SK-N-SH treated with all-trans-retinoic acid at 6 μM for 48 hours (cell line): ENCODE measurements at regions not wholly inside any gene's neighbourhood (a gene's known extent, or its start where the extent isn't known, plus 50 kb on each side); places are given as distances from the start of the nearest gene placed in this dataset.

Source experiments
- ATAC-seq: fragments of 200-7000 bp; cut with Tn5 transposase; 3 replicates; pipeline ENCODE4 v1.9.1; 2020; ENCODE audit warnings: mild to moderate bottlenecking, moderate library complexity
- ARNTL ChIP-seq: fragments of 450-650 bp; formaldehyde crosslinking; IDR thresholded peaks from 2 replicates; pipeline ENCODE4 v1.5.0; 2020; ENCODE audit warnings: low read depth, mild to moderate bottlenecking, moderate library complexity, borderline replicate concordance
- BACH2 ChIP-seq: fragments of 250-450 bp; sonication (Bioruptor Pico); IDR thresholded peaks from 2 replicates; pipeline ENCODE4 v1.9.0; 2021; ENCODE audit warnings: mild to moderate bottlenecking, borderline replicate concordance
- CREB5 ChIP-seq: fragments of 250-450 bp; sonication (Bioruptor Pico); IDR thresholded peaks from 2 replicates; pipeline ENCODE4 v1.5.1; 2020; ENCODE audit warnings: low read depth, mild to moderate bottlenecking, moderate library complexity
- CSDC2 ChIP-seq: fragments of 250-450 bp; sonication (Bioruptor Pico); IDR thresholded peaks from 2 replicates; pipeline ENCODE4 v1.5.0; 2020; ENCODE audit warnings: mild to moderate bottlenecking, moderate library complexity
- ESRRG ChIP-seq: fragments of 250-450 bp; sonication (Bioruptor Pico); IDR thresholded peaks from 2 replicates; pipeline ENCODE4 v1.6.1; 2021; ENCODE audit warnings: mild to moderate bottlenecking
- GLIS3 ChIP-seq: fragments of 250-450 bp; sonication (Bioruptor Pico); IDR thresholded peaks from 2 replicates; pipeline ENCODE4 v1.5.0; 2020; ENCODE audit warnings: mild to moderate bottlenecking, moderate library complexity
- ISL1 ChIP-seq: fragments of 250-450 bp; sonication (Bioruptor Pico); IDR thresholded peaks from 2 replicates; pipeline ENCODE4 v2.1.2; 2022; ENCODE audit warnings: mild to moderate bottlenecking, moderate library complexity
- OSR1 ChIP-seq: fragments of 250-450 bp; sonication (Bioruptor Pico); IDR thresholded peaks from 2 replicates; pipeline ENCODE4 v1.8.0; 2022; ENCODE audit warnings: moderate library complexity, mild to moderate bottlenecking, inconsistent platforms
- PATZ1 ChIP-seq: fragments of 250-450 bp; sonication (Bioruptor Pico); IDR thresholded peaks from 2 replicates; pipeline ENCODE4 v1.8.0; 2020; ENCODE audit warnings: mild to moderate bottlenecking, moderate library complexity, borderline replicate concordance
- PPARA ChIP-seq: fragments of 250-450 bp; sonication (Bioruptor Pico); IDR thresholded peaks from 2 replicates; pipeline ENCODE4 v1.5.0; 2020; ENCODE audit warnings: mild to moderate bottlenecking, borderline replicate concordance
- SNAI2 ChIP-seq: fragments of 250-450 bp; sonication (Bioruptor Pico); IDR thresholded peaks from 2 replicates; pipeline ENCODE4 v1.5.0; 2020; ENCODE audit warnings: mild to moderate bottlenecking, moderate library complexity
- TCF4 ChIP-seq: fragments of 250-450 bp; sonication (Bioruptor Pico); IDR thresholded peaks from 2 replicates; pipeline ENCODE4 v1.8.0; 2021; ENCODE audit warnings: mild to moderate bottlenecking, moderate library complexity, borderline replicate concordance
- TOX ChIP-seq: fragments of 250-450 bp; sonication (Bioruptor Pico); IDR thresholded peaks from 2 replicates; pipeline ENCODE4 v1.8.0; 2021; ENCODE audit warnings: mild to moderate bottlenecking, moderate library complexity, borderline replicate concordance
- TSHZ2 ChIP-seq: fragments of 250-450 bp; sonication (Bioruptor Pico); IDR thresholded peaks from 2 replicates; pipeline ENCODE4 v1.5.0; 2020; ENCODE audit warnings: mild to moderate bottlenecking, moderate library complexity
- ZFP3 ChIP-seq: fragments of 250-450 bp; sonication (Bioruptor Pico); IDR thresholded peaks from 2 replicates; pipeline ENCODE4 v1.5.0; 2020; ENCODE audit warnings: mild to moderate bottlenecking, moderate library complexity
- ZFP30 ChIP-seq: fragments of 450-650 bp; formaldehyde crosslinking; IDR thresholded peaks from 2 replicates; pipeline ENCODE4 v1.5.0; 2022; ENCODE audit warnings: mild to moderate bottlenecking, moderate library complexity
- ZNF565 ChIP-seq: fragments of 450-650 bp; formaldehyde crosslinking; conservative IDR thresholded peaks from 2 replicates; pipeline ENCODE4 v1.5.0; 2020; ENCODE audit warnings: low read depth, mild to moderate bottlenecking, moderate library complexity
- ZNF70 ChIP-seq: fragments of 450-650 bp; formaldehyde crosslinking; IDR thresholded peaks from 2 replicates; pipeline ENCODE4 v1.5.0; 2020; ENCODE audit warnings: mild to moderate bottlenecking, moderate library complexity
- ZNF8 ChIP-seq: fragments of 450-650 bp; formaldehyde crosslinking; IDR thresholded peaks from 2 replicates; pipeline ENCODE4 v1.5.0; 2020; ENCODE audit warnings: mild to moderate bottlenecking, moderate library complexity
- TF ChIP-seq, protein P1 (sequence below): fragments of 250-450 bp; sonication (Bioruptor Pico); IDR thresholded peaks from 2 replicates; pipeline ENCODE4 v1.8.0; 2021; ENCODE audit warnings: low read depth, mild to moderate bottlenecking, moderate library complexity, borderline replicate concordance
- TF ChIP-seq, protein P2 (sequence below): fragments of 250-450 bp; sonication (Bioruptor Pico); IDR thresholded peaks from 2 replicates; pipeline ENCODE4 v1.5.1; 2021; ENCODE audit warnings: mild to moderate bottlenecking, moderate library complexity

DNA sequence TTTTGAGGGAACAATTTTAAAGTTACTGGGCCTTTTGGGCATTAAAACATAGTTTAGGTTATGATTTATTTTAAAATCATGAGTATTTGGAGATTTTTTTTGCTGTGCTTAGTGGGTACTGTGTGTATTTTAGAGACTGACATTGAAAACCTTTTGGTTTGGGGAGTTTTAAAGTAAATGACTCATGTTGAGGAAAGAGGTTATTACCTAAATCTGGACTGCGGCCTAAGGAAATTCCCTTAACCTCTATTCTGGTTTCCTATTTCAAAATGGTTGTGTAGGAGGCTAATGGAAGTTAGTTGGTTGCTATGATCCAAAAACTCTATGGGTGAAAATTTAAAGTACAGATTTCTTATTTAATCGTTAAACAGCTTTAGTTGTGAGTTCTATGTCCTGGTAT lies 57.3 kb upstream of the DPH6 start:
- TF ChIP-seq ZNF8, result no peak
- TF ChIP-seq ZNF70 (CRISPR knock-in tag), result no peak
- no peak for TF ChIP-seq BACH2 (CRISPR knock-in tag)
- no peak for TF ChIP-seq CSDC2 (CRISPR knock-in tag)
- TF ChIP-seq ZFP3 (CRISPR knock-in tag), result no peak
- no peak for TF ChIP-seq TSHZ2
- TF ChIP-seq OSR1, result no peak
- TF ChIP-seq CREB5 (CRISPR knock-in tag), result no peak
- TF ChIP-seq ARNTL, result no peak
- TF ChIP-seq, protein P1, sequence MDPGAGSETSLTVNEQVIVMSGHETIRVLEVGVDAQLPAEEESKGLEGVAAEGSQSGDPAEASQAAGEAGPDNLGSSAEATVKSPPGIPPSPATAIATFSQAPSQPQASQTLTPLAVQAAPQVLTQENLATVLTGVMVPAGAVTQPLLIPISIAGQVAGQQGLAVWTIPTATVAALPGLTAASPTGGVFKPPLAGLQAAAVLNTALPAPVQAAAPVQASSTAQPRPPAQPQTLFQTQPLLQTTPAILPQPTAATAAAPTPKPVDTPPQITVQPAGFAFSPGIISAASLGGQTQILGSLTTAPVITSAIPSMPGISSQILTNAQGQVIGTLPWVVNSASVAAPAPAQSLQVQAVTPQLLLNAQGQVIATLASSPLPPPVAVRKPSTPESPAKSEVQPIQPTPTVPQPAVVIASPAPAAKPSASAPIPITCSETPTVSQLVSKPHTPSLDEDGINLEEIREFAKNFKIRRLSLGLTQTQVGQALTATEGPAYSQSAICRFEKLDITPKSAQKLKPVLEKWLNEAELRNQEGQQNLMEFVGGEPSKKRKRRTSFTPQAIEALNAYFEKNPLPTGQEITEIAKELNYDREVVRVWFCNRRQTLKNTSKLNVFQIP (CRISPR knock-in tag), result no peak
- no peak for TF ChIP-seq GLIS3 (CRISPR knock-in tag)
- TF ChIP-seq ISL1 (CRISPR knock-in tag), result no peak
- no peak for TF ChIP-seq ZNF565 (CRISPR knock-in tag)
- no peak for TF ChIP-seq ESRRG (CRISPR knock-in tag)
- TF ChIP-seq PPARA (CRISPR knock-in tag), result no peak
- no peak for TF ChIP-seq PATZ1 (CRISPR knock-in tag)
- TF ChIP-seq TCF4 (CRISPR knock-in tag), result no peak
- TF ChIP-seq SNAI2 (CRISPR knock-in tag), result no peak
- no peak for TF ChIP-seq TOX (CRISPR knock-in tag)
- TF ChIP-seq, protein P2, sequence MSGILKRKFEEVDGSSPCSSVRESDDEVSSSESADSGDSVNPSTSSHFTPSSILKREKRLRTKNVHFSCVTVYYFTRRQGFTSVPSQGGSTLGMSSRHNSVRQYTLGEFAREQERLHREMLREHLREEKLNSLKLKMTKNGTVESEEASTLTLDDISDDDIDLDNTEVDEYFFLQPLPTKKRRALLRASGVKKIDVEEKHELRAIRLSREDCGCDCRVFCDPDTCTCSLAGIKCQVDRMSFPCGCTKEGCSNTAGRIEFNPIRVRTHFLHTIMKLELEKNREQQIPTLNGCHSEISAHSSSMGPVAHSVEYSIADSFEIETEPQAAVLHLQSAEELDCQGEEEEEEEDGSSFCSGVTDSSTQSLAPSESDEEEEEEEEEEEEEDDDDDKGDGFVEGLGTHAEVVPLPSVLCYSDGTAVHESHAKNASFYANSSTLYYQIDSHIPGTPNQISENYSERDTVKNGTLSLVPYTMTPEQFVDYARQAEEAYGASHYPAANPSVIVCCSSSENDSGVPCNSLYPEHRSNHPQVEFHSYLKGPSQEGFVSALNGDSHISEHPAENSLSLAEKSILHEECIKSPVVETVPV (CRISPR knock-in tag), result no peak
- TF ChIP-seq, all 23 proteins: peak for 0
- no peak; the same call in 2 of the 3 replicates for ATAC-seq

- TF ChIP-seq SNAI2 (CRISPR knock-in tag) (no peak), PPARA (CRISPR knock-in tag) (no peak), PATZ1 (CRISPR knock-in tag) (no peak), ZFP30 (CRISPR knock-in tag) (no peak), ARNTL (no peak), ESRRG (CRISPR knock-in tag) (no peak), TSHZ2 (no peak), CREB5 (CRISPR knock-in tag) (no peak), CSDC2 (CRISPR knock-in tag) (no peak)
- TF ChIP-seq, protein P2 (CRISPR knock-in tag), result no peak
- ATAC-seq, result no peak
These were observed 57.9 kb upstream of the DPH6 start for GRCh38 chr15:35603856-35604255.
